Ovary (tissue), 7 donors: ENCODE measurements at regions not wholly inside any gene's neighbourhood (a gene's known extent, or its start where the extent isn't known, plus 50 kb on each side); places are given as distances from the start of the nearest gene placed in this dataset.

Experiments
- DNase-seq, 5 donors: peaks; one replicate each; pipeline ENCODE4 v3.0.0-alpha.2; 2019 to 2020
- H3K27ac ChIP-seq, 2 donors: fragments of 200-600 bp; one replicate each; pipeline versions ENCODE4 v1.5.1 to v1.8.0; 2019 to 2022
- H3K27me3 ChIP-seq: fragments of 200-600 bp; one replicate; pipeline ENCODE4 v1.8.0; 2022
- H3K36me3 ChIP-seq: fragments of 200-600 bp; sonication (generic); one replicate; pipeline ENCODE4 v1.5.1; 2019
- H3K4me1 ChIP-seq: one replicate; pipeline ENCODE4 v1.8.1; 2013; ENCODE audit warnings: mild to moderate bottlenecking, moderate library complexity; ENCODE audit not compliant: insufficient read depth
- H3K4me3 ChIP-seq: fragments of 200-600 bp; sonication (generic); one replicate; pipeline ENCODE4 v1.5.1; 2017
- H3K9me3 ChIP-seq, 2 donors: fragments of 200-600 bp in 1 of 2; sonication (generic) in 1 of 2; one replicate each; pipeline versions ENCODE4 v1.5.1 to v1.8.1; 2013 to 2019; ENCODE audit warnings: mild to moderate bottlenecking in 1 of 2, moderate library complexity in 1 of 2
- CTCF ChIP-seq, 3 donors: fragments of 450-650 bp in 2 of 3; fragments of 200-600 bp in 1 of 3; IDR thresholded peaks; one replicate each; pipeline versions ENCODE4 v1.5.1 to v1.8.0; 2016 to 2022; ENCODE audit warnings: antibody characterized with exemption in 3 of 3, mild to moderate bottlenecking in 1 of 3
- EP300 ChIP-seq: sonication (generic); formaldehyde crosslinking; IDR thresholded peaks from one replicate; pipeline ENCODE4 v1.6.1; 2017; ENCODE audit warnings: antibody characterized with exemption
- POLR2A ChIP-seq: fragments of 450-650 bp; IDR thresholded peaks from one replicate; pipeline ENCODE4 v1.6.1; 2017; ENCODE audit warnings: antibody characterized with exemption, mild to moderate bottlenecking, moderate library complexity
- WGBS, 3 donors: extraction: QIAGEN DNeasy Blood & Tissue Kit in 1 of 3; methylation state at CpG; one replicate each; pipeline versions ENCODE4 v1.1.5 to v1.1.7; 2013 to 2017; 5-methylcytosine and 5-hydroxymethylcytosine counted together
- intact Hi-C, 4 donors: fragments of 100-400 bp; cut with DNase I; formaldehyde crosslinking; loops; one replicate each; pipeline versions ENCODE4 v1.11.0 to v1.15.1; 2022 to 2023
- donor health status: DM: no; HTN: no; CAD: no; lungs with moderate emphysema.
- donor health status: DM: no; HTN: no; CAD: no.
- donor health status: Bipolar disorder and iron deficiency.
- donor health status: DM: no; HTN: no; CAD: no.
- donor health status: DM: yes; HTN: yes; CAD: no.

GRCh38 chrX:49748211-49748956, 52.6 kb upstream of the PAGE1 start:
- intact Hi-C loops = no loop called here
- WGBS, 3 donors = 4 to 10% (median 6%) methylated on average over 2 of the region's 2 CpGs
- H3K9me3 ChIP-seq = no peaks in the 10 kb centered on the region
- no peak overlapping the region for H3K4me3 ChIP-seq
- no peak overlapping the region for H3K27ac ChIP-seq
- TF ChIP-seq POLR2A (no peak), CTCF (IDR thresholded peaks at IDR 0.05) (no peak), EP300 (no peak)
- no peak for DNase-seq
- no peaks in the 10 kb centered on the region for H3K27me3 ChIP-seq
- no peaks in the 10 kb centered on the region for H3K36me3 ChIP-seq
- no peaks in the 10 kb centered on the region for H3K4me1 ChIP-seq

- Histone ChIP-seq H3K36me3 (no peaks in the 10 kb centered on the region), H3K27me3 (no peaks in the 10 kb centered on the region), H3K9me3 (no peaks in the 10 kb centered on the region), H3K4me1 (no peaks in the 10 kb centered on the region), H3K4me3 (no peak overlapping the region), H3K27ac (no peak overlapping the region)
- 65 to 79% (median 65%) methylated on average over 1 of the region's 1 CpG for WGBS, 3 donors
- no peak for DNase-seq
- TF ChIP-seq EP300 = no peak
- no peak for TF ChIP-seq POLR2A
- TF ChIP-seq CTCF (IDR thresholded peaks at IDR 0.05) = no peak
- intact Hi-C loops = no loop called here
These were observed 50.5 kb upstream of the PAGE1 start for GRCh38 chrX:49746306-49746705.
